Right lobe of liver (tissue), 6 donors: ENCODE measurements at regions not wholly inside any gene's neighbourhood (a gene's known extent, or its start where the extent isn't known, plus 50 kb on each side); places are given as distances from the start of the nearest gene placed in this dataset.
A peak's percentile ranks its signal among the peaks of the same experiment; 100 is the strongest.

Experiments
- ATAC-seq, 4 donors: fragments of 200-7000 bp; cut with Tn5 transposase; one replicate each; pipeline ENCODE4 v1.9.1; 2020; ENCODE audit warnings: mild to moderate bottlenecking in 4 of 4, moderate library complexity in 4 of 4
- DNase-seq, 3 donors: peaks; one replicate each; pipeline ENCODE4 v3.0.0-alpha.2; 2020
- H3K27ac ChIP-seq, 3 donors: fragments of 200-600 bp; one replicate each; pipeline ENCODE4 v1.8.0; 2022
- H3K27me3 ChIP-seq, 2 donors: fragments of 200-600 bp; one replicate each; pipeline ENCODE4 v1.8.0; 2022
- H3K36me3 ChIP-seq, 4 donors: fragments of 200-600 bp; sonication (generic) in 1 of 4; one replicate each; pipeline versions ENCODE4 v1.5.1 to v1.8.0; 2017 to 2022; ENCODE audit warnings: control low read depth in 1 of 4
- H3K4me1 ChIP-seq, 4 donors: fragments of 200-600 bp; sonication (generic) in 1 of 4; one replicate each; pipeline versions ENCODE4 v1.5.1 to v1.8.0; 2017 to 2022; ENCODE audit warnings: control low read depth in 1 of 4
- H3K4me3 ChIP-seq, 3 donors: fragments of 200-600 bp; one replicate each; pipeline ENCODE4 v1.8.0; 2022
- H3K9me3 ChIP-seq, 4 donors: fragments of 200-600 bp; sonication (generic) in 1 of 4; one replicate each; pipeline versions ENCODE4 v1.5.1 to v1.8.0; 2017 to 2022; ENCODE audit warnings: control low read depth in 1 of 4
- CTCF ChIP-seq, 4 donors: fragments of 200-600 bp in 3 of 4; fragments of 450-650 bp in 1 of 4; IDR thresholded peaks; one replicate each; pipeline versions ENCODE4 v1.5.1 to v1.8.0; 2016 to 2022; ENCODE audit warnings: antibody characterized with exemption in 4 of 4, mild to moderate bottlenecking in 2 of 4
- POLR2A ChIP-seq: fragments of 450-650 bp; IDR thresholded peaks from one replicate; pipeline ENCODE4 v1.6.1; 2017; ENCODE audit warnings: antibody characterized with exemption, mild to moderate bottlenecking
- WGBS: methylation state at CpG from one replicate; pipeline ENCODE4 v1.1.6; 2018; ENCODE audit warnings: low coverage, low lambda C conversion rate; ENCODE audit not compliant: insufficient coverage; ENCODE audit errors: missing lambda C conversion rate; 5-methylcytosine and 5-hydroxymethylcytosine counted together
- intact Hi-C, 2 donors: fragments of 100-400 bp; cut with DNase I; formaldehyde crosslinking; loops; one replicate each; pipeline versions ENCODE4 v1.11.2 to v1.14.1; 2022
- donor health status: DM: no; HTN: yes; CAD: no.
- donor health status: DM: no; HTN: no; CAD: no.
- donor health status: DM: no; HTN: no; CAD: no.
- donor health status: DM: no; HTN: yes; CAD: no.
- donor health status: DM: no; HTN: yes; CAD: no.

GRCh38 chr14:106605548-106606448, 1079.4 kb downstream of the TMEM121 start:
- Histone ChIP-seq H3K27me3 (no peaks in the 10 kb centered on the region), H3K27ac (no peak overlapping the region), H3K4me1 (no peaks in the 10 kb centered on the region), H3K9me3 (no peaks in the 10 kb centered on the region), H3K4me3 (no peak overlapping the region), H3K36me3 (no peaks in the 10 kb centered on the region)
- 32% methylated on average over 14 of the region's 27 CpGs for WGBS
- intact Hi-C loops = no loop called here
- TF ChIP-seq CTCF (IDR thresholded peaks at IDR 0.05) (peak in 2 of 4 donors; percentile 8 to 20), POLR2A (no peak)
- DNase-seq = peak in 2 of 3 donors; percentile 35 to 61
- no peak for ATAC-seq

GRCh38 chr14:106606936-106607335, 1080.6 kb downstream of the TMEM121 start:
- ATAC-seq (no peak), DNase-seq (no peak)
- no peak for TF ChIP-seq POLR2A
- no peak for TF ChIP-seq CTCF (IDR thresholded peaks at IDR 0.05)
- H3K27me3 ChIP-seq = no peaks in the 10 kb centered on the region
- intact Hi-C loops = no loop called here
- H3K36me3 ChIP-seq = no peaks in the 10 kb centered on the region
- H3K9me3 ChIP-seq = no peaks in the 10 kb centered on the region
- H3K4me3 ChIP-seq = no peak overlapping the region
- no peak overlapping the region for H3K27ac ChIP-seq
- H3K4me1 ChIP-seq = no peaks in the 10 kb centered on the region
- whole genome bisulfite sequencing = 47% methylated on average over 2 of the region's 2 CpGs

GRCh38 chr14:106610691-106611090, 1084.3 kb downstream of the TMEM121 start:
- Histone ChIP-seq H3K27ac (no peak overlapping the region), H3K4me1 (no peaks in the 10 kb centered on the region), H3K4me3 (no peak overlapping the region), H3K36me3 (no peaks in the 10 kb centered on the region), H3K9me3 (no peaks in the 10 kb centered on the region), H3K27me3 (no peaks in the 10 kb centered on the region)
- TF ChIP-seq CTCF (IDR thresholded peaks at IDR 0.05) = no peak
- TF ChIP-seq POLR2A = no peak
- intact Hi-C loops = no loop called here
- no peak for ATAC-seq
- no peak for DNase-seq
- 36% methylated on average over 3 of the region's 4 CpGs for WGBS

GRCh38 chr14:106613256-106613655, 1086.9 kb downstream of the TMEM121 start:
- H3K4me3 ChIP-seq = no peak overlapping the region
- H3K4me1 ChIP-seq = no peaks in the 10 kb centered on the region
- H3K27me3 ChIP-seq = no peaks in the 10 kb centered on the region
- H3K36me3 ChIP-seq = no peaks in the 10 kb centered on the region
- H3K27ac ChIP-seq = no peak overlapping the region
- TF ChIP-seq CTCF (IDR thresholded peaks at IDR 0.05) = no peak
- TF ChIP-seq POLR2A = no peak
- DNase-seq (no peak), ATAC-seq (no peak)
- intact Hi-C loops = no loop called here
- H3K9me3 ChIP-seq = no peaks in the 10 kb centered on the region
- 40% methylated on average over 4 of the region's 4 CpGs for WGBS
